K562 (cell line): ENCODE measurements at regions not wholly inside any gene's neighbourhood (a gene's known extent, or its start where the extent isn't known, plus 50 kb on each side); places are given as distances from the start of the nearest gene placed in this dataset.

Source experiments
- ATAC-seq: fragments of 200-7000 bp; cut with Tn5 transposase; 3 replicates; pipeline ENCODE4 v1.9.1; 2020; ENCODE audit warnings: moderate library complexity
- BruUV-seq: library from RNA; stranded (reverse); fragments of 400-500 nt; replicated peaks from 2 replicates; lab custom pipeline; 2021; lab: Mats Ljungman, UMichigan
- CTCF ChIA-PET: fragments of 300-600 bp; formaldehyde crosslinking; extraction: SDS; loops from one replicate; lab custom pipeline; 2021; ENCODE audit warnings: low intra/inter-chr PET ratio; lab: Yijun Ruan, JAX
- POLR2A ChIA-PET: fragments of 300-600, 350-650 bp; sonication (Branson Sonifier 250); formaldehyde crosslinking; extraction: SDS; loops from one replicate; lab custom pipeline; 2021; ENCODE audit warnings: antibody characterized with exemption, inconsistent platforms; lab: Yijun Ruan, JAX
- DNase-seq, 4 experiments: peaks; one replicate each; pipeline versions ENCODE4 v3.0.0 to v3.0.0-alpha.2; 2011 to 2018; ENCODE audit warnings: low spot score in 3 of 4, mixed read lengths in 3 of 4; ENCODE audit errors: extremely low read depth in 1 of 4
- FAIRE-seq: peaks from 2 replicates; lab custom pipeline; 2011; peaks lifted over from hg19 to GRCh38; lab: Jason Lieb, UNC
- H2AFZ ChIP-seq: 2 replicates; pipeline ENCODE4 v1.6.0; 2011; ENCODE audit warnings: low read depth, low read length, control low read depth, inconsistent platforms
- H3K27ac ChIP-seq: fragments of 200-600 bp; 3 replicates; pipeline ENCODE4 v1.8.0; 2011; ENCODE audit warnings: low read depth, mild to moderate bottlenecking, control low read depth, inconsistent platforms, low read length, moderate library complexity, mixed read lengths; ENCODE audit errors: extremely low read depth
- H3K27me3 ChIP-seq, 2 experiments: fragments of 300-600 bp in 1 of 2; 2 replicates in 1 of 2; 3 replicates in 1 of 2; pipeline versions ENCODE4 v1.6.0 to v1.8.0; 2011; ENCODE audit warnings: inconsistent platforms in 2 of 2, low read length in 2 of 2, mild to moderate bottlenecking in 1 of 2, mixed read lengths in 1 of 2, moderate library complexity in 1 of 2; ENCODE audit not compliant: control insufficient read depth in 2 of 2, insufficient read depth in 2 of 2
- H3K36me3 ChIP-seq: fragments of 300-600 bp; 3 replicates; pipeline ENCODE4 v1.8.0; 2011; ENCODE audit warnings: mild to moderate bottlenecking, low read length, inconsistent platforms; ENCODE audit not compliant: control insufficient read depth, insufficient read depth
- H3K4me1 ChIP-seq, 2 experiments: fragments of 200-600 bp in 1 of 2; replicated peaks in 1 of 2; 2 replicates in 1 of 2; 3 replicates in 1 of 2; pipeline versions ENCODE4 v1.5.1 to v1.8.0; 2011; ENCODE audit warnings: inconsistent platforms in 2 of 2, low read length in 2 of 2, mild to moderate bottlenecking in 1 of 2, mixed read lengths in 1 of 2, moderate library complexity in 1 of 2; ENCODE audit not compliant: control insufficient read depth in 2 of 2, insufficient read depth in 2 of 2
- H3K4me2 ChIP-seq: 2 replicates; pipeline ENCODE4 v1.6.1; 2011; ENCODE audit warnings: low read length, control low read depth, inconsistent platforms, mixed read lengths; ENCODE audit not compliant: insufficient read depth
- H3K4me3 ChIP-seq: fragments of 200-600 bp; sonication (generic), shearing (Covaris generic); 2 replicates; pipeline ENCODE4 v1.5.1; 2016; ENCODE audit warnings: control low read depth, inconsistent platforms
- H3K79me2 ChIP-seq: fragments of 200-600 bp; 3 replicates; pipeline ENCODE4 v1.8.0; 2011; ENCODE audit warnings: low read length, inconsistent platforms; ENCODE audit not compliant: control insufficient read depth, insufficient read depth
- H3K9ac ChIP-seq, 2 experiments: 2 replicates each; pipeline versions ENCODE4 v1.6.0 to v1.6.1; 2011; ENCODE audit warnings: low read depth in 2 of 2, low read length in 2 of 2, control low read depth in 1 of 2, inconsistent platforms in 1 of 2, mild to moderate bottlenecking in 1 of 2, mixed read lengths in 1 of 2; ENCODE audit not compliant: insufficient read depth in 1 of 2
- H3K9me1 ChIP-seq: one replicate; pipeline ENCODE4 v1.6.0; 2011; ENCODE audit warnings: inconsistent platforms, mild to moderate bottlenecking, low read length, moderate library complexity; ENCODE audit not compliant: control insufficient read depth, insufficient read depth
- H3K9me3 ChIP-seq: replicated peaks from 2 replicates; pipeline ENCODE4 v1.5.1; 2011; ENCODE audit warnings: low read depth, low read length, inconsistent platforms; ENCODE audit not compliant: control insufficient read depth, insufficient read depth
- H4K20me1 ChIP-seq: replicated peaks from 2 replicates; pipeline ENCODE4 v1.6.1; 2011; ENCODE audit warnings: low read length, inconsistent platforms, mixed read lengths; ENCODE audit not compliant: control insufficient read depth, insufficient read depth
- C11orf30 ChIP-seq: fragments of 450-650 bp; IDR thresholded peaks from 2 replicates; pipeline ENCODE4 v1.6.1; 2016; ENCODE audit warnings: low read depth, mild to moderate bottlenecking
- CBX8 ChIP-seq: fragments of 200-600 bp; sonication (generic); IDR thresholded peaks from 2 replicates; pipeline ENCODE4 v1.6.1; 2012; ENCODE audit warnings: borderline replicate concordance, mixed run types, low read depth, mild to moderate bottlenecking, moderate library complexity, mixed read lengths, low read length, control low read depth, inconsistent platforms; ENCODE audit not compliant: poor library complexity, severe bottlenecking; ENCODE audit errors: extremely low read depth
- CHD1 ChIP-seq: fragments of 200-600 bp; sonication (generic); IDR thresholded peaks from one replicate; pipeline ENCODE4 v1.6.1; 2012; ENCODE audit warnings: mild to moderate bottlenecking, moderate library complexity, low read length, inconsistent platforms
- HINFP ChIP-seq: fragments of 450-650 bp; conservative IDR thresholded peaks from 2 replicates; pipeline ENCODE4 v1.6.1; 2016; ENCODE audit warnings: missing genetic modification characterization, low read depth, mild to moderate bottlenecking, control low read depth, missing compliant biosample characterization
- HNRNPH1 ChIP-seq: fragments of 200-400 bp; formaldehyde crosslinking; optimal IDR thresholded peaks from 2 replicates; pipeline ENCODE3; 2017; ENCODE audit warnings: low read depth, mild to moderate bottlenecking, low read length, moderate library complexity
- NONO ChIP-seq, 2 experiments: fragments of 200-400 bp in 1 of 2; fragments of 450-650 bp in 1 of 2; formaldehyde crosslinking in 1 of 2; IDR thresholded peaks; 2 replicates each; pipeline ENCODE4 v1.6.1; 2017; ENCODE audit warnings: low read depth in 2 of 2, mild to moderate bottlenecking in 2 of 2, moderate library complexity in 2 of 2, low read length in 1 of 2
- RNF2 ChIP-seq: sonication (generic); IDR thresholded peaks from 2 replicates; pipeline ENCODE4 v1.6.1; 2016
- SRSF3 ChIP-seq: fragments of 200-400 bp; formaldehyde crosslinking; IDR thresholded peaks from 2 replicates; pipeline ENCODE4 v1.6.1; 2016; ENCODE audit warnings: mild to moderate bottlenecking, low read length, moderate library complexity; ENCODE audit not compliant: insufficient read depth
- TARDBP ChIP-seq: fragments of 450-650 bp; IDR thresholded peaks from 2 replicates; pipeline ENCODE4 v1.6.1; 2016
- TBL1XR1 ChIP-seq, 2 experiments: IDR thresholded peaks; 2 replicates each; pipeline ENCODE4 v1.6.1; 2012; ENCODE audit warnings: improper control_type of control experiment in 2 of 2, low read length in 2 of 2, mild to moderate bottlenecking in 1 of 2
- ZNF124 ChIP-seq: sonication (generic); formaldehyde crosslinking; IDR thresholded peaks from 2 replicates; pipeline ENCODE4 v1.8.1; 2022; ENCODE audit warnings: missing genetic modification reagents
- ZNF134 ChIP-seq: fragments of 250-450 bp; sonication (Bioruptor Pico); conservative IDR thresholded peaks from 2 replicates; pipeline ENCODE4 v1.4.0; 2020
- ZNF277 ChIP-seq: fragments of 250-450 bp; sonication (Bioruptor Pico); IDR thresholded peaks from 2 replicates; pipeline ENCODE4 v1.8.0; 2022; ENCODE audit warnings: inconsistent platforms, mild to moderate bottlenecking, moderate library complexity, borderline replicate concordance
- ZNF695 ChIP-seq: fragments of 450-650 bp; formaldehyde crosslinking; IDR thresholded peaks from 2 replicates; pipeline ENCODE4 v1.4.0; 2020; ENCODE audit warnings: mild to moderate bottlenecking, moderate library complexity
- WGBS: fragments of 100-300 bp; shearing (Covaris generic); methylation state at CpG from one replicate; pipeline ENCODE4 v1.1.6; 2016; ENCODE audit warnings: low coverage, mixed read lengths; ENCODE audit not compliant: insufficient coverage; ENCODE audit errors: missing lambda C conversion rate; 5-methylcytosine and 5-hydroxymethylcytosine counted together
- in situ Hi-C: fragments of 300-500 bp; cut with MboI; formaldehyde crosslinking; loops from 4 replicates; pipeline ENCODE4 v1.15.0; 2018; ENCODE audit warnings: inconsistent platforms, mixed read lengths
- intact Hi-C: fragments of 100-400 bp; cut with micrococcal nuclease; formaldehyde crosslinking; loops from 2 replicates; pipeline ENCODE4 v1.14.2; 2022
- TF ChIP-seq, protein P1 (sequence below): fragments of 250-450 bp; sonication (Bioruptor Pico); IDR thresholded peaks from 2 replicates; pipeline ENCODE4 v1.6.1; 2021; ENCODE audit warnings: mild to moderate bottlenecking
- TF ChIP-seq, protein P2 (sequence below), 3 experiments: IDR thresholded peaks in 2 of 3; conservative IDR thresholded peaks in 1 of 3; 2 replicates each; pipeline ENCODE4 v1.5.1; 2011 to 2012; ENCODE audit warnings: low read length in 3 of 3, mild to moderate bottlenecking in 3 of 3, control low read depth in 2 of 3, improper control_type of control experiment in 1 of 3, inconsistent platforms in 1 of 3, low read depth in 1 of 3, mixed read lengths in 1 of 3, moderate library complexity in 1 of 3; ENCODE audit not compliant: insufficient read depth in 2 of 3
- TF ChIP-seq, protein P3 (sequence below): IDR thresholded peaks from 2 replicates; pipeline ENCODE4 v1.6.1; 2011; ENCODE audit not compliant: insufficient read length; ENCODE audit errors: extremely low read depth

DNA sequence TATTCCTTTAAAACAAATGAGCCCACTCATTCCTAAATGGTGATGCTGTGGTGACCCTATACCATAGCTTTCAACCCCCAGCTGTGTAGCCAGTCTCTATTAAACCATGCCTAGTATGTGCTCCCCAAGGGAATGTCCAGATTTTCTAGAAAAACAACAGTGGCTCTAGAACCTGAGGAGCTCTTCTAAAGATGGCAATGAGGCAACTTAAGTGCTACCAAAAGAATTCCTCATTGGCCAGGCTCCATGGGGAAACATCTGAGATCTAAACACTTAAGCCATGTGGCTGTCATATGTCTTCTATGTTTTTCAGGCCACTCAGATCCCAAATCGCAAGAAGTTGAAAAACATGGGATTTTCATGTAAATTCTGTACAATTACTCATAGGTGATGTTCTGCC lies 191.0 kb downstream of the TPBG start:
- no peak for FAIRE-seq
- Histone ChIP-seq H3K4me1 (no peaks in the 10 kb centered on the region; a peak in 1 of 5 replicates), H3K9me1 (no peaks in the 10 kb centered on the region), H3K9ac (no peak overlapping the region), H2AFZ (no peak overlapping the region), H3K27ac (no peak overlapping the region), H3K4me3 (no peak overlapping the region), H3K27me3 (no peaks in the 10 kb centered on the region), H3K79me2 (no peaks in the 10 kb centered on the region), H4K20me1 (no peaks in the 10 kb centered on the region), H3K4me2 (no peak overlapping the region), H3K9me3 (no peaks in the 10 kb centered on the region), H3K36me3 (no peaks in the 10 kb centered on the region)
- ChIA-PET CTCF (no interaction called here), POLR2A (no interaction called here)
- 0% methylated on average over 1 of the region's 1 CpG for WGBS
- intact Hi-C loops (no loop called here), in situ Hi-C loops (no loop called here)
- no peak for ATAC-seq
- no TSS peak for BruUV-seq
- TF ChIP-seq CBX8 (no peak), NONO (IDR thresholded peaks at IDR 0.05; ENCODE audit: low read depth in 2 of 2, low read length in 1 of 2) (no peak), TARDBP (no peak), ZNF277 (CRISPR knock-in tag) (no peak), TBL1XR1 (IDR thresholded peaks at IDR 0.05; ENCODE audit: low read length in 2 of 2) (no peak), HNRNPH1 (no peak), RNF2 (no peak), HINFP (tag) (no peak), C11orf30 (no peak), SRSF3 (no peak), ZNF695 (CRISPR knock-in tag) (no peak), ZNF124 (no peak), ZNF134 (CRISPR knock-in tag) (no peak), CHD1 (no peak)
- TF ChIP-seq, protein P1, sequence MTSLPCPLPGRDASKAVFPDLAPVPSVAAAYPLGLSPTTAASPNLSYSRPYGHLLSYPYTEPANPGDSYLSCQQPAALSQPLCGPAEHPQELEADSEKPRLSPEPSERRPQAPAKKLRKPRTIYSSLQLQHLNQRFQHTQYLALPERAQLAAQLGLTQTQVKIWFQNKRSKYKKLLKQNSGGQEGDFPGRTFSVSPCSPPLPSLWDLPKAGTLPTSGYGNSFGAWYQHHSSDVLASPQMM (CRISPR knock-in tag) = no peak
- TF ChIP-seq, protein P2, sequence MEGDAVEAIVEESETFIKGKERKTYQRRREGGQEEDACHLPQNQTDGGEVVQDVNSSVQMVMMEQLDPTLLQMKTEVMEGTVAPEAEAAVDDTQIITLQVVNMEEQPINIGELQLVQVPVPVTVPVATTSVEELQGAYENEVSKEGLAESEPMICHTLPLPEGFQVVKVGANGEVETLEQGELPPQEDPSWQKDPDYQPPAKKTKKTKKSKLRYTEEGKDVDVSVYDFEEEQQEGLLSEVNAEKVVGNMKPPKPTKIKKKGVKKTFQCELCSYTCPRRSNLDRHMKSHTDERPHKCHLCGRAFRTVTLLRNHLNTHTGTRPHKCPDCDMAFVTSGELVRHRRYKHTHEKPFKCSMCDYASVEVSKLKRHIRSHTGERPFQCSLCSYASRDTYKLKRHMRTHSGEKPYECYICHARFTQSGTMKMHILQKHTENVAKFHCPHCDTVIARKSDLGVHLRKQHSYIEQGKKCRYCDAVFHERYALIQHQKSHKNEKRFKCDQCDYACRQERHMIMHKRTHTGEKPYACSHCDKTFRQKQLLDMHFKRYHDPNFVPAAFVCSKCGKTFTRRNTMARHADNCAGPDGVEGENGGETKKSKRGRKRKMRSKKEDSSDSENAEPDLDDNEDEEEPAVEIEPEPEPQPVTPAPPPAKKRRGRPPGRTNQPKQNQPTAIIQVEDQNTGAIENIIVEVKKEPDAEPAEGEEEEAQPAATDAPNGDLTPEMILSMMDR (IDR thresholded peaks at IDR 0.05 in 2 of 3, conservative IDR thresholded peaks at IDR 0.05 in 1 of 3; ENCODE audit: insufficient read depth in 2 of 3, low read depth in 1 of 3, low read length in 3 of 3) = no peak
- TF ChIP-seq, protein P3, sequence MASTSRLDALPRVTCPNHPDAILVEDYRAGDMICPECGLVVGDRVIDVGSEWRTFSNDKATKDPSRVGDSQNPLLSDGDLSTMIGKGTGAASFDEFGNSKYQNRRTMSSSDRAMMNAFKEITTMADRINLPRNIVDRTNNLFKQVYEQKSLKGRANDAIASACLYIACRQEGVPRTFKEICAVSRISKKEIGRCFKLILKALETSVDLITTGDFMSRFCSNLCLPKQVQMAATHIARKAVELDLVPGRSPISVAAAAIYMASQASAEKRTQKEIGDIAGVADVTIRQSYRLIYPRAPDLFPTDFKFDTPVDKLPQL = no peak
- no peak for DNase-seq
